ENCODE measurements at regions not wholly inside any gene's neighbourhood (a gene's known extent, or its start where the extent isn't known, plus 50 kb on each side); places are given as distances from the start of the nearest gene placed in this dataset.

- TF ChIP-seq REST (IDR thresholded peaks at IDR 0.05; ENCODE audit: insufficient read depth in 1 of 2, low read depth in 2 of 2, low read length in 2 of 2) (no peak), TAF1 (IDR thresholded peaks at IDR 0.05; ENCODE audit: borderline replicate concordance, insufficient read depth, low read length) (no peak), FOXP2 (optimal IDR thresholded peaks at IDR 0.05; ENCODE audit: borderline replicate concordance, extremely low read depth, extremely low read length, insufficient read depth) (no peak), POLR2AphosphoS5 (IDR thresholded peaks at IDR 0.05; ENCODE audit: low read depth, low read length) (no peak)
Measured at GRCh38 chr18:43507842-43508481, 230.7 kb upstream of the SYT4 start.

- TF ChIP-seq FOXP2 (optimal IDR thresholded peaks at IDR 0.05; ENCODE audit: borderline replicate concordance, extremely low read depth, extremely low read length, insufficient read depth): no peak
- TF ChIP-seq SIN3A (IDR thresholded peaks at IDR 0.05; ENCODE audit: borderline replicate concordance, insufficient read depth, low read length): no peak
- no peak for TF ChIP-seq REST (IDR thresholded peaks at IDR 0.05; ENCODE audit: insufficient read depth in 1 of 2, low read depth in 2 of 2, low read length in 2 of 2)
- no peak for TF ChIP-seq TAF1 (IDR thresholded peaks at IDR 0.05; ENCODE audit: borderline replicate concordance, insufficient read depth, low read length)
- TF ChIP-seq POLR2AphosphoS5 (IDR thresholded peaks at IDR 0.05; ENCODE audit: low read depth, low read length): no peak
Measured at GRCh38 chr18:43514747-43515146, 237.5 kb upstream of the SYT4 start.

GRCh38 chr18:43515481-43515880 lies 238.2 kb upstream of the SYT4 start:
- TF ChIP-seq SIN3A (IDR thresholded peaks at IDR 0.05; ENCODE audit: borderline replicate concordance, insufficient read depth, low read length): no peak
- TF ChIP-seq POLR2AphosphoS5 (IDR thresholded peaks at IDR 0.05; ENCODE audit: low read depth, low read length): no peak
- TF ChIP-seq REST (IDR thresholded peaks at IDR 0.05; ENCODE audit: insufficient read depth in 1 of 2, low read depth in 2 of 2, low read length in 2 of 2): no peak
- no peak for TF ChIP-seq TAF1 (IDR thresholded peaks at IDR 0.05; ENCODE audit: borderline replicate concordance, insufficient read depth, low read length)
- no peak for TF ChIP-seq FOXP2 (optimal IDR thresholded peaks at IDR 0.05; ENCODE audit: borderline replicate concordance, extremely low read depth, extremely low read length, insufficient read depth)

- no peak for TF ChIP-seq SIN3A (IDR thresholded peaks at IDR 0.05; ENCODE audit: borderline replicate concordance, insufficient read depth, low read length)
- no peak for TF ChIP-seq FOXP2 (optimal IDR thresholded peaks at IDR 0.05; ENCODE audit: borderline replicate concordance, extremely low read depth, extremely low read length, insufficient read depth)
- TF ChIP-seq TAF1 (IDR thresholded peaks at IDR 0.05; ENCODE audit: borderline replicate concordance, insufficient read depth, low read length): no peak
- no peak for TF ChIP-seq REST (IDR thresholded peaks at IDR 0.05; ENCODE audit: insufficient read depth in 1 of 2, low read depth in 2 of 2, low read length in 2 of 2)
- TF ChIP-seq POLR2AphosphoS5 (IDR thresholded peaks at IDR 0.05; ENCODE audit: low read depth, low read length): no peak
Measured at GRCh38 chr18:43524260-43524659, 247.0 kb upstream of the SYT4 start.

GRCh38 chr18:43525169-43525568 lies 247.9 kb upstream of the SYT4 start:
- TF ChIP-seq POLR2AphosphoS5 (IDR thresholded peaks at IDR 0.05; ENCODE audit: low read depth, low read length) (no peak), REST (IDR thresholded peaks at IDR 0.05; ENCODE audit: insufficient read depth in 1 of 2, low read depth in 2 of 2, low read length in 2 of 2) (no peak), SIN3A (IDR thresholded peaks at IDR 0.05; ENCODE audit: borderline replicate concordance, insufficient read depth, low read length) (no peak), TAF1 (IDR thresholded peaks at IDR 0.05; ENCODE audit: borderline replicate concordance, insufficient read depth, low read length) (no peak)

All from PFSK-1 (cell line).